IPS-18a (cell line): ENCODE measurements at regions not wholly inside any gene's neighbourhood (a gene's known extent, or its start where the extent isn't known, plus 50 kb on each side); places are given as distances from the start of the nearest gene placed in this dataset.
"Not testable (repeated sequence)": the region's sequence is repeated elsewhere in the genome, so short reads cannot be mapped to it uniquely, and the experiment has no call there.

Experiments used
- H3K27ac ChIP-seq: one replicate; pipeline ENCODE4 v1.5.1; 2013; ENCODE audit warnings: low read length
- H3K27me3 ChIP-seq: one replicate; pipeline ENCODE4 v1.6.1; 2013; ENCODE audit warnings: mild to moderate bottlenecking, low read length; ENCODE audit not compliant: control insufficient read depth, insufficient read depth
- H3K36me3 ChIP-seq: one replicate; pipeline ENCODE4 v1.6.1; 2013; ENCODE audit warnings: low read depth, low read length; ENCODE audit not compliant: control insufficient read depth
- H3K4me1 ChIP-seq: one replicate; pipeline ENCODE4 v1.6.1; 2013; ENCODE audit warnings: low read depth, low read length; ENCODE audit not compliant: control insufficient read depth
- H3K4me3 ChIP-seq: one replicate; pipeline ENCODE4 v1.5.1; 2013; ENCODE audit warnings: low read length
- H3K9ac ChIP-seq: one replicate; pipeline ENCODE4 v1.6.1; 2013; ENCODE audit warnings: mild to moderate bottlenecking, low read length, moderate library complexity
- H3K9me3 ChIP-seq: one replicate; pipeline ENCODE4 v1.6.1; 2013; ENCODE audit warnings: low read depth, low read length; ENCODE audit not compliant: control insufficient read depth

DNA sequence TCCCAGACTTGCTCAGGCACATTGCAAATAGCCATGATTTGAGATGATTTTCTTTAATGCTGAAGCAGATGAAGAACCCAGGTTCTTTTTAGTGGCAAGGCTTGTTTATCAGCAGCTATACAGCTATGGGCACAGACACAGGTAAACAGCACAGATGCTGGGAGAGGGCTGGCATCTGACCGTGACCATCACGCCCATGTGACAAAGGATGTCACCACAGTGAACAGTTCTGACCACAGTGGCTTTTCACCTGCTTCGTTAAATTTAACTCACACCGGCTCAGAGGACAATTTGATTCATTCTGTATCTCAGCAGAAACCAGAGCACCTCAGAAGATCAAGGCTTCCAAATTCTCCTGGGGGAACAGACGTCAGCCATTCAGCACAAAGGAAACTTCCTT lies 142.6 kb downstream of the CDH26 start:
- H3K27ac ChIP-seq = no peak overlapping the region
- H3K9ac ChIP-seq = no peak overlapping the region
- H3K36me3 ChIP-seq = no peaks in the 10 kb centered on the region
- peaks cover 6% of the 10 kb centered on the region for H3K4me1 ChIP-seq
- H3K9me3 ChIP-seq = peaks cover 3% of the 10 kb centered on the region
- peaks cover 54% of the 10 kb centered on the region for H3K27me3 ChIP-seq
- no peak overlapping the region for H3K4me3 ChIP-seq

DNA sequence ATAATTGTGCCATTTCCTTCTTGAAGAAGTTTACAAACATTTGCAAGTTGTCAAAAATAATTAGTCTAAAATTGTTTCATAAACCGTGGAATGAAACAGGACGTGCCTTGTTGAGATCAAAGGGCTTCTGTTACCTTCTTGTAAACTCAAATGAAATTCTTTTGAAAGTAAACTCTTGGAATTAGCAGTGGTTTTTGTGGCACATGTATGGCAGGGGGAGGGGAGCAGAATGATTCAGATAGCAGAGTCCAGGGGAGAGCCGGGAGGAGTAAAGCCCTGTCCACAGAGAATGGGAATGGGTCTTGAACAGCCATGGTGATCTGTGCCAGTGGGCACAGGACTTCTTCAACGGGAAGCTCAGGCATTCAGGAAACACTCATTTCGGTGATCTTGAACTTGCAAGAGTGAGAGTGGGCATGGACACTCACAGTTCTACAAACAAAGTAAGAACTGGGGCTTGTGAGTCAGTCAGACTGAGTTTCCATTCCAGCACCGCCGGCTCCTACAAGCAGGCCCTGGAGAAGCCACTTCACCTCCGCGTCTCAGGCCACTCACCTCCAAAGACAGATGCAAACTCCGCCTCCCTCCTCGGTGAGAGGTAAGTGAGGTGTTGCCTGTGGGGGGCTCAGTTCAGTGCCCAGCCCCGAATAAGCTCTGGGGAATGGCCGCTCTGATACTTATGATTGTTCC lies 143.1 kb downstream of the CDH26 start:
- H3K27ac ChIP-seq = no peak overlapping the region
- H3K36me3 ChIP-seq = no peaks in the 10 kb centered on the region
- H3K9me3 ChIP-seq = peaks cover 3% of the 10 kb centered on the region
- H3K9ac ChIP-seq = no peak overlapping the region
- H3K4me1 ChIP-seq = peaks cover 6% of the 10 kb centered on the region
- no peak overlapping the region for H3K4me3 ChIP-seq
- H3K27me3 ChIP-seq = peaks cover 60% of the 10 kb centered on the region

DNA sequence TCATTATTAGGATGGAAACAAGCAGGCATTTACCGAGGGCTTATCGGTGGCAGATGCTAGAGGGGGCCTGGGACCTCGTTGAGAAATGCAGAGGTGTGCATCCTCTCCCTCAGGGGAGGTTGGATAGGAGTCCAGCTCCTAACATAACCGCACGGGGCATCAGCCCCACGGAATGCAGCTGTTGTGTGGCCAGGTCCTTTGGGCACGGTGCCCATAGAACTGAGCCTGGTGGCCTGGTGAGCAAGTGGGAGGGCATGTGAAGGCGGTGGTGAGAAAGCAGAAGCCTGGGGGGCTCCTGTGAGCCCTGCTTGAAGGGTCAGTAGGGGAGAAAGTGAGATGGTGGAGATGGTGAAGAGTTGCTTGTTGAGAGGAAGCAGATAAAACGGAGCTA lies 143.7 kb downstream of the CDH26 start:
- H3K27me3 ChIP-seq = peaks cover 65% of the 10 kb centered on the region
- H3K4me3 ChIP-seq = no peak overlapping the region
- peaks cover 6% of the 10 kb centered on the region for H3K4me1 ChIP-seq
- no peak overlapping the region for H3K27ac ChIP-seq
- no peak overlapping the region for H3K9ac ChIP-seq
- peaks cover 3% of the 10 kb centered on the region for H3K9me3 ChIP-seq
- H3K36me3 ChIP-seq = no peaks in the 10 kb centered on the region

DNA sequence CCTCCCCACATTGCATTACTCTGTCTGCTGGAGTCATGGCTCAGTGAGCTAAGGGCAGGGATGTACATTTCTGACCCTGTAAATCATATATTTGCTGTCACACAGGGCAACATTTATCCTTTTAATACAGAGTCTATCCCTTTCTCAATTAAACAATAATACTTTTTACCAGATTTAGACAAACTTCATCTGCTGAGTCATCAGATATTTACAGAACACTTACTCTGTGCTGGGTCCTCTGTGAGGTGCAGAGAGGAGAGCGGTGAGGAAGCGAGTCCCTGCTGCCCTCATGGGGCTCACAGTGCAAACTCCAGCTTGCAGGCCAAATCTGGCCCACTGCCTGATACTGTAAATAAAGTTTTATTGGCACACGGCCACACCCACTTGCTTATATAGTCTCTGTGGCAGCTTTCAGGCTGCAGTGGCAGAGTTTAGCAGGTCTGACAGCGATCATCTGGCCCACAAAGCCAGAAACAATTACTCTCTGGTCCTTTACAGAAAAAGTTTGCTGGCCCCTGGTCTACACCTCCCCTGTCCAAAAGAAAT lies 144.5 kb downstream of the CDH26 start:
- H3K27me3 ChIP-seq = peaks cover 72% of the 10 kb centered on the region
- H3K9me3 ChIP-seq = peaks cover 3% of the 10 kb centered on the region
- H3K36me3 ChIP-seq = no peaks in the 10 kb centered on the region
- peaks cover 6% of the 10 kb centered on the region for H3K4me1 ChIP-seq
- no peak overlapping the region for H3K4me3 ChIP-seq
- no peak overlapping the region for H3K27ac ChIP-seq
- no peak overlapping the region for H3K9ac ChIP-seq

DNA sequence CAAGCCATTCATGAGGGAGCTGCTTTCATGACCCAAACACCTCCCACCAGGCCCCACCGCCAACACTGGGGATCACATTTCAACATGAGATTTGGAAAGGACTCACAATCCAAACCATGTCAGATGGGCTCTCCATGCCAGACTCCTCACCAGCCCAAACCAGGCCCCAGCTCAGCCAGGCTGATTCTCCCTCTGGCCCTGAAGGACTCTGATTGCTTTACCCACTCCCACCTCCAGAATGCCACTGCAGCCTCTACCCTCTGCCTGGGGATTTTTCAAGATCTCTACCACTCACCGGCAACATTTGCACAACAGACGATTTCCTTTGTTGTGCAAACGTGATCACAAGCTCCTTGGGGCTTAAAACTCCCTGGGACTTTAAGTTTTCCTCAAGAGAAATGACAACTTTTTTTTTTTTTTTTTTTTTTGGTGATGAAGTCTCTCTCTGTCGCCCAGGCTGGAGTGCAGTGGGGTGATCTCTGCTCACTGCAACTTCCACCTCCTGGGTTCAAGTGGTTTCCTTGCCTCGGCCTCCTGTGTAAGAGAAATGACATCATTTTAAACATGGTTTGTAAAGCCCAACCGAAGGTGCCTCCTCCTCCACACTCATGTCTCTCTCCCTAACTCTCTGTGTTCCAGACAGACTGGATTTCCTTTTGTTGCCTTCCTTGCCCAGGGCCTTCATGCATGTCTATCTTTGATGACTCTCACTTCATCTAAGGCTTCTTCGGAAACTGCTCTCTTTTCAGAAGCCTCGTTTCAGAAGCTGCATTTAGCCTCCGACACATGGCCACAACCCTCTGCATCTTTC lies 147.0 kb downstream of the CDH26 start:
- Histone ChIP-seq H3K9ac (no peak overlapping the region), H3K4me3 (no peak overlapping the region), H3K4me1 (peaks cover 6% of the 10 kb centered on the region), H3K27ac (no peak overlapping the region), H3K9me3 (no peaks in the 10 kb centered on the region), H3K36me3 (no peaks in the 10 kb centered on the region), H3K27me3 (peaks cover 75% of the 10 kb centered on the region)

DNA sequence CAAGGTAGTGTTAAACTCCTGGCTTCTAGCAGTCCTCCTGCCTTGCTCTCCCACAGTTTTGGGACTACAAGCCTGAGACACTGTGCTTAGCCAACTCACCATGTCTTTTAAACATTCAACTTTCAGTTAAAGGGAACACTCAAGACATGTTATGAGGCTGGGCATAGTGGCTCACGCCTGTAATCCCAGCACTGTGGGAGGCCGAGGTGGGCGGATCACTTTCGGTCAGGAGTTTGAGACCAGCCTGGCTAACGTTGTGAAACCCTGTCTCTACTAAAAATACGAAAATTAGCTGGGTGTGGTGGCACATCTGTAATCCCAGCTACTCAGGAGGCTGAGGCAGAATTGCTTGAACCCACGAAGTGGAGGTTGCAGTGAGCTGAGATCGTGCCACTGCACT lies 148.0 kb downstream of the CDH26 start:
- H3K36me3 ChIP-seq, H3K4me3 ChIP-seq, H3K27ac ChIP-seq, H3K9me3 ChIP-seq, H3K9ac ChIP-seq, H3K4me1 ChIP-seq: not testable (repeated sequence)
- H3K27me3 ChIP-seq = peaks cover 68% of the 10 kb centered on the region

DNA sequence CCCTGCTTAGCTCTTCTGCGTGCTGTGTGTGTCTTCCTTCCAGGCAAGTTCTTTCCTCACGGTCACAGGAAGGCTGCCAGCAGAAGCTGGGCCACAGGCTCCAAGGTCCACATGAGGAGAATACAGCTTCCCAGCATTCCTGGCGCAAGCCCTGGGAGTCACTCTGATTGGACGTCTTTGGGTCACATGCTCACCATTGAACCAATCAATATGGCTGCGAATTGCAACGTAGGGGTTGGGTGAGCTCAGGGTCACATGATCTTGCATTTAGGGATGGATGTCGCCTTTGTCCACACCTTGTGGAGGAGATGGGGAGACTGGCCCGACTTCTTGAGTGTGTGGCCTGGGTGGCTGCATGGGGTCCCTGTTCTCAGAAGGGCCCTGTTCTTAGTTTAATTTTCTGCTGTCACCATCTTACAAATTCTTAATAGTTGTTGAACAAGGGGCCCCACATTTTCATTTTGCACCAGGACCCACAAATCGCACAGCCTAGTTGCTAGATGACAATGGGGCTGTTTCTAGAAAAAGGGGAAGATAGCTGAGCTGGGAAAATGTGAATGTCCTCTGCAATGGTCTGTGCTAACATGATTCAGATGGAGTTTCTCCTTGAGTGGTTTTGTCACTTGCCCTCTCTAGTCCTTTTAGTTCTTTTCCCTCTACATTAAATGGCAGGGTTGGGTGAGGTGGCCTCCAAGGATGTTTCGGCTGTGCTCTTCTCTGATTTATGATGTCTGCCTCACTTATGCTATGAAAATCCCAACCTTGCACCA lies 149.6 kb downstream of the CDH26 start:
- Histone ChIP-seq H3K4me3 (no peak overlapping the region), H3K9me3 (no peaks in the 10 kb centered on the region), H3K36me3 (no peaks in the 10 kb centered on the region), H3K27me3 (peaks cover 52% of the 10 kb centered on the region), H3K27ac (no peak overlapping the region), H3K9ac (no peak overlapping the region), H3K4me1 (peaks cover 6% of the 10 kb centered on the region)

DNA sequence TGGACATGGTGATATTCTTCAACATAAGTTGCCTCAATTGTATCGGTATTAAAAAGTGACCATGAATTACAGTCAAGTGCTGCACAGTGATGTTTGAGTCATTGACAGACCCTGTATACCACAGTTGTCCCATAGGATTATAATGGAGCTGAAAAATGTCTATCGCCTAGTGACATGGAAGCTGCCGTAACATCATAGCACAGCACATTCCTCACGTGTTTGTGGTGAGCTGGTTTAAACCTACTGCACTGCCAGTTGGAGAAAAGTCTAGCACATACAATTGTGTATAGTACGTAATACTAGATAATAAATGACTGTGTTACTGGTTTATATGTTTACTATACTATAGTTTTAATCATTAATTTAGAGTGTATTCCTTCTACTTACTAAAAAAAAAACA lies 150.2 kb downstream of the CDH26 start:
- H3K4me1 ChIP-seq = peaks cover 6% of the 10 kb centered on the region
- no peak overlapping the region for H3K4me3 ChIP-seq
- peaks cover 46% of the 10 kb centered on the region for H3K27me3 ChIP-seq
- H3K36me3 ChIP-seq = no peaks in the 10 kb centered on the region
- no peak overlapping the region for H3K27ac ChIP-seq
- no peak overlapping the region for H3K9ac ChIP-seq
- no peaks in the 10 kb centered on the region for H3K9me3 ChIP-seq

DNA sequence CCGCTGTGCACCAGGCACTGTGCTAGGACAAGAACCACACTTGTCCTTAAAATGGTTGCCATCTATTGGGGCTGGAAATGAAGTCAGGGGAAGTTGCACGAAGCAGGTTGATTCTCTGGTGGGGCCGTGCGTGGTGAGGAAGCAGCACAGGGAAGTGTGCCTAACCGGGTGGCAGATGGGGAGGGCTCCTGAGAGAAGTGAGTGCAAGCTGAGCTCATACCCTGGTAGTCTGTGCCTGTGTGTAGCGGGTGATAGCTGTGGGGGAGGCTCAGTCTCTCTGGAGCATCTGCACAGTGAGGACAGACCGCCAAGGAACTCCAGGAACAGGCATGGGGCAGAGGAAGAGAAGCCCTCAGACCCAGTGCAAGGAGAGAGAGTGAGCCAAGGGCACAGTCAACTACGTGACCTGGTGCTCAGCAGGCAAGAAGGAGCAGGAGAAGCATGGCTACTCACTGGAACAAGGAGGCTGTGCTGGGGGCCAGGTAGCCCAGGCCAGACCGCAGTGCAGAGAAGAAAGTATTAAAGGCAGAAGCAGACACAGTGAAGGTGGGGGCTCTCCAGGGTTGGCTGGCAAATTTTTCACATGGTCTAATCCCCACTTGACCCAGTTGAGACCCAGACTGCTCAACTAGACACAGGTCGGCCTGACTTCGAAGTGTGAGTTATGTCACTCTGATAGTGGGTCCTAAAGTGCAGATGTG lies 155.0 kb downstream of the CDH26 start:
- no peak overlapping the region for H3K4me3 ChIP-seq
- peaks cover 18% of the 10 kb centered on the region for H3K27me3 ChIP-seq
- no peaks in the 10 kb centered on the region for H3K36me3 ChIP-seq
- no peak overlapping the region for H3K27ac ChIP-seq
- H3K4me1 ChIP-seq = no peaks in the 10 kb centered on the region
- H3K9ac ChIP-seq = no peak overlapping the region
- no peaks in the 10 kb centered on the region for H3K9me3 ChIP-seq

DNA sequence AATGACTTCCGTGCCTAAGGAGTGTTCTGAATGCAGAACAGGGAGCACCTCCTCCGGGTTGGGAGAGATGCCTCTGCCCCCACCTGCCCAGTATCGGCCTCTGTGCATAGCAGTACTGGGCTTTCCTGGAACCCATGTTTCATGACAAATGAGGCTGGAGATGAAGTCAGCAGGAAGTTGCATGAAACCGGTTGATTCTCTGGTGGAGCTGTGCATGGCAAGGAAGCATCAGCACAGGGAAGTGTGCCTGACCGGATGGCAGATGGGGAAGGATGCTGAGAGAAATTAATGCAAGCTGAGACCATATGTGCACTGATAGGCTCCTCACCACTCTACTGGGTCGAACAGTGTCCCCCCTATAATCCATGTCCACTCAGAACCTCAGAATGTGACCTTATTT lies 155.5 kb downstream of the CDH26 start:
- Histone ChIP-seq H3K4me1 (no peaks in the 10 kb centered on the region), H3K4me3 (no peak overlapping the region), H3K27ac (no peak overlapping the region), H3K9ac (no peak overlapping the region), H3K27me3 (peaks cover 15% of the 10 kb centered on the region), H3K36me3 (no peaks in the 10 kb centered on the region), H3K9me3 (no peaks in the 10 kb centered on the region)

DNA sequence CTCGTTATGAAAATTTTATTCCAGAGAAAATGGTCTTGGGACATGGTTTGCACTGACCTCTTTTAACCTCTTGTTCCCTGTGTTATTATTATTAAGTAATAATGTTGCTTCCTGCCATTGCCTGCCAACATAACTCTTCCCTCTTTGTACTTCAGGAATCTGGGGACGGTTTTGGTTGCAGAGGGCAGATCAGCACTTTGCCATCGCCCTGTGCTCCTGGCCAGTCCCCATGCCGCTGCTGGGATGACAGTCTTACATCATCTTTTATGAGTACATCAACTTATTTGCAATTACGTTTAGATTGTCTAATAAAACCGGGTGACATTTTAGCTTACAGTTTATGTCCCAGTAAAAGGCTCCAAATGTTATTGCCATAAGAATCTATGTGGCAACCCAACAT lies 157.2 kb downstream of the CDH26 start:
- Histone ChIP-seq H3K4me1 (no peaks in the 10 kb centered on the region), H3K36me3 (no peaks in the 10 kb centered on the region), H3K27ac (no peak overlapping the region), H3K4me3 (no peak overlapping the region), H3K27me3 (peaks cover 15% of the 10 kb centered on the region), H3K9ac (no peak overlapping the region), H3K9me3 (no peaks in the 10 kb centered on the region)
